Prostate gland (tissue), 2 donors: ENCODE measurements at regions not wholly inside any gene's neighbourhood (a gene's known extent, or its start where the extent isn't known, plus 50 kb on each side); places are given as distances from the start of the nearest gene placed in this dataset.

Source experiments
- DNase-seq: peaks from one replicate; pipeline ENCODE4 v3.0.0-alpha.2; 2019; ENCODE audit warnings: low spot score
- H3K27ac ChIP-seq, 2 donors: fragments of 200-600 bp; sonication (generic); 2 replicates each; pipeline ENCODE4 v1.5.1; 2017 to 2019
- H3K27me3 ChIP-seq: fragments of 200-600 bp; sonication (generic); replicated peaks from 2 replicates; pipeline ENCODE4 v1.5.1; 2019; ENCODE audit not compliant: insufficient read depth
- H3K36me3 ChIP-seq, 2 donors: fragments of 200-600 bp; sonication (generic); 1 replicate in 1 of 2; 2 replicates in 1 of 2; pipeline versions ENCODE4 v1.5.1 to v1.8.1; 2017 to 2019
- H3K4me1 ChIP-seq: fragments of 200-600 bp; sonication (generic); replicated peaks from 2 replicates; pipeline ENCODE4 v1.5.1; 2019
- H3K4me3 ChIP-seq, 2 donors: fragments of 200-600 bp; sonication (generic); 2 replicates each; pipeline ENCODE4 v1.5.1; 2017 to 2019
- H3K9me3 ChIP-seq: fragments of 200-600 bp; sonication (generic); 2 replicates; pipeline ENCODE4 v1.5.1; 2017
- CTCF ChIP-seq, 4 experiments: fragments of 200-600 bp in 2 of 4; fragments of 450-650 bp in 2 of 4; sonication (generic) in 2 of 4; IDR thresholded peaks; 1 replicate in 3 of 4; 2 replicates in 1 of 4; pipeline ENCODE4 v1.5.1; 2016 to 2019; ENCODE audit warnings: antibody characterized with exemption in 4 of 4, mild to moderate bottlenecking in 2 of 4, moderate library complexity in 2 of 4
- POLR2A ChIP-seq: fragments of 450-650 bp; IDR thresholded peaks from one replicate; pipeline ENCODE4 v1.6.1; 2016; ENCODE audit warnings: antibody characterized with exemption, mild to moderate bottlenecking
- POLR2AphosphoS5 ChIP-seq: sonication (generic); formaldehyde crosslinking; IDR thresholded peaks from one replicate; pipeline ENCODE4 v1.6.1; 2017; ENCODE audit warnings: antibody characterized with exemption
- WGBS: methylation state at CpG from one replicate; pipeline ENCODE4 v1.1.5; 2018; 5-methylcytosine and 5-hydroxymethylcytosine counted together
- intact Hi-C: fragments of 100-400 bp; cut with DNase I; formaldehyde crosslinking; loops from one replicate; pipeline ENCODE4 v1.14.2; 2022

GRCh38 chr20:17809362-17810061, 109.7 kb downstream of the BANF2 start:
- TF ChIP-seq POLR2A (no peak), POLR2AphosphoS5 (no peak), CTCF (IDR thresholded peaks at IDR 0.05) (no peak)
- DNase-seq: no peak
- H3K27me3 ChIP-seq: no peaks in the 10 kb centered on the region
- H3K36me3 ChIP-seq: no peaks in the 10 kb centered on the region
- peaks cover 6% of the 10 kb centered on the region for H3K4me1 ChIP-seq
- intact Hi-C loops: loop anchor here (5.0 to 10.0 kb wide), 3 partner anchors 88 to 125 kb away; partner anchors contain the start of gene RRBP1
- no peaks in the 10 kb centered on the region for H3K9me3 ChIP-seq
- no peak overlapping the region for H3K4me3 ChIP-seq
- peak overlapping the region in 1 of 2 donors; percentile 46 for H3K27ac ChIP-seq
- 40% methylated on average over 8 of the region's 8 CpGs for WGBS

GRCh38 chr20:17808782-17809181, 109.0 kb downstream of the BANF2 start:
- Histone ChIP-seq H3K27ac (no peak overlapping the region), H3K9me3 (no peaks in the 10 kb centered on the region), H3K36me3 (no peaks in the 10 kb centered on the region), H3K4me1 (peaks cover 6% of the 10 kb centered on the region), H3K27me3 (no peaks in the 10 kb centered on the region), H3K4me3 (no peak overlapping the region)
- intact Hi-C loops: loop anchor here (5.0 to 10.0 kb wide), 3 partner anchors 89 to 124 kb away; partner anchors contain the start of gene RRBP1
- whole genome bisulfite sequencing: 71% methylated on average over 5 of the region's 5 CpGs
- TF ChIP-seq CTCF (IDR thresholded peaks at IDR 0.05) (no peak), POLR2A (no peak), POLR2AphosphoS5 (no peak)
- DNase-seq: no peak

DNA sequence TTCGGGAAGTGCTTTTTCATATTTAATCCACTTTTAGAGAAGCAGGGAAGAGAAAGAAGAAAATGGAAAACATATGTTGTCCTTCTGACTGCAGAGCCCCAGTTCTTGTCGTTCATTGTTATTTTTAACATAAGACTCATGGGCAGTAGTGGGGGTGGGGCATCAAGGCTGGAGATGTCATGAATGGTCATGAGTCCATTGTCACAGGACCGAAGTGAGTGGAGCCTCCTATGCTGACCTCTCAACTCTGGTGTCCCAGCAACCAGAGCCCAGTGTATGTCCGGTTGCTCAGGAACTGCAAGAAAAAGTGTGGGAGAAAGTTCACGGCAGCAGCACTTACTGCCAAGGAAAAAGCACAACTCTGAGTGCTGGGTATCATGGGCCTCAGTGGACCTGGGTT, 108.6 kb downstream of the BANF2 start:
- 57% methylated on average over 5 of the region's 5 CpGs for WGBS
- TF ChIP-seq CTCF (IDR thresholded peaks at IDR 0.05) (no peak), POLR2A (no peak), POLR2AphosphoS5 (no peak)
- H3K9me3 ChIP-seq: no peaks in the 10 kb centered on the region
- no peaks in the 10 kb centered on the region for H3K27me3 ChIP-seq
- no peak overlapping the region for H3K27ac ChIP-seq
- peaks cover 6% of the 10 kb centered on the region for H3K4me1 ChIP-seq
- no peak overlapping the region for H3K4me3 ChIP-seq
- no peak for DNase-seq
- intact Hi-C loops: loop anchor here (5.0 to 10.0 kb wide), 3 partner anchors 89 to 124 kb away; partner anchors contain the start of gene RRBP1
- no peaks in the 10 kb centered on the region for H3K36me3 ChIP-seq

- H3K4me3 ChIP-seq: no peak overlapping the region
- DNase-seq: no peak
- TF ChIP-seq POLR2A: no peak
- no peak for TF ChIP-seq POLR2AphosphoS5
- TF ChIP-seq CTCF (IDR thresholded peaks at IDR 0.05): no peak
- no peaks in the 10 kb centered on the region for H3K36me3 ChIP-seq
- no peaks in the 10 kb centered on the region for H3K9me3 ChIP-seq
- peaks cover 6% of the 10 kb centered on the region for H3K4me1 ChIP-seq
- 84% methylated on average over 2 of the region's 2 CpGs for WGBS
- H3K27me3 ChIP-seq: no peaks in the 10 kb centered on the region
- no peak overlapping the region for H3K27ac ChIP-seq
- intact Hi-C loops: loop anchor here (5.0 to 10.0 kb wide), 3 partner anchors 90 to 123 kb away; partner anchors contain the start of gene RRBP1
These were observed 107.9 kb downstream of the BANF2 start for GRCh38 chr20:17807651-17808050.
